Kidney tubule cell (primary cell): ENCODE measurements at regions not wholly inside any gene's neighbourhood (a gene's known extent, or its start where the extent isn't known, plus 50 kb on each side); places are given as distances from the start of the nearest gene placed in this dataset.
"Not testable (repeated sequence)": the region's sequence is repeated elsewhere in the genome, so short reads cannot be mapped to it uniquely, and the experiment has no call there.

Source experiments
- DNase-seq: peaks from one replicate; pipeline ENCODE4 v3.0.0-alpha.2; 2018; ENCODE audit warnings: low spot score

GRCh38 chr20:43404878-43405277, 52.8 kb upstream of the SRSF6 start:
- peak; percentile 53 for DNase-seq

DNA sequence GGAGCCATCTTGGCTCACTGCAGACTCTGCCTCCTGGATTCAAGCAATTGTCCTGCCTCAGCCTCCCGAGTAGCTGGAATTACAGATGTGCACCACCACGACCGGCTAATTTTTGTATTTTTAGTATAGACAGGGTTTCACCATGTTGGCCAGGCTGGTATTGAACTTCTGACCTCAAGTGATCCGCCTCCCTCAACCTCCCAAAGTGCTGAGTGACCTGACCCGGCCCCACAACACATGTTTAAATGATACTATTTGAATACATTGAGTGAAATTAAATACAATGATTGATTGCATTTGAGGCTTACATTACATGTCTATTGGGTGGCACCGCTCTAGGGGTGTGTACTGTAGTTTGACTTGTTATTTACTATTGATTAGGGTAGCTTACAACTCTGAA, 56.8 kb upstream of the SRSF6 start:
- DNase-seq = not testable (repeated sequence)

- DNase-seq = no peak
Observed at GRCh38 chr20:43398676-43399324, 58.9 kb upstream of the SRSF6 start.

DNA sequence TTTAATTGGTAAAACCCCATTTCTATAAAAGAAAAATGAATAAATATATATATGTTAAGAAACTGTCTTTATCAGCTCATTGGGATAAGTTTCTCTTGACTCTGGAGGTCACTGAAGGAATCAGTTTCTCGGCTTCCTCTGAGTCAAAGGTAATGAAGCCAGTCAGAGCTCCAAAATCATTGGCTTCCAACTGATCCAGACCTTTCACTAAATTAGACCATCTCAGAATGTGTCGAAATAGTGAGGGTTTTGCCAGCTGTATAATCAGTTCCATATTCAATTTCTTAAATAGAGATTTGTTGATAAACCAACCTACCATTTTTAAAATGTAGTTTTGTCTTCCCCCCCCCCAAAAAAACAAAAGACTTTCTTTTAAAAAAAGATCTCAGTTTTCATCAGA, 60.5 kb upstream of the SRSF6 start:
- DNase-seq = no peak

GRCh38 chr20:43393052-43393451, 64.6 kb upstream of the SRSF6 start:
- no peak for DNase-seq

DNA sequence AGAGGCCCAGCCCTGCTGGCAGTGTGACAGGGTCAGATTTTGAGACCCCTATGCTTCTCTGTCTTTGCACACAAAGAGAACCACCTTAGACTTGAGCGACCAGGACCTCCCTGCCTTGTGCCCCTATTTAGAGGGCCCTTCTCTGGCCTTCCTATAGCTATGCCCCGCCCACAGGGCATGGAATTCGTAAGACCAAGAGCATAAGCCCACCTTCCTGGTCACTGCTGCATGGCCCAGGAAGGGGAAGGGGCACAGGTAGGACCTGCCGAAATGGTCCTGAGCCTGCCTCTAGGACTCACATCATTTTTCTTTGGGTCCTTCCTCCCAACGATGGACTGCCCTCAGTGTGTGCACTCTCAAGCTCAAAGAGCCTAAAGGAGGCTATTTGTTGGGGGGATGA, 65.1 kb upstream of the SRSF6 start:
- DNase-seq = no peak

- no peak for DNase-seq
Observed at GRCh38 chr20:43389839-43390626, 67.7 kb upstream of the SRSF6 start.

DNA sequence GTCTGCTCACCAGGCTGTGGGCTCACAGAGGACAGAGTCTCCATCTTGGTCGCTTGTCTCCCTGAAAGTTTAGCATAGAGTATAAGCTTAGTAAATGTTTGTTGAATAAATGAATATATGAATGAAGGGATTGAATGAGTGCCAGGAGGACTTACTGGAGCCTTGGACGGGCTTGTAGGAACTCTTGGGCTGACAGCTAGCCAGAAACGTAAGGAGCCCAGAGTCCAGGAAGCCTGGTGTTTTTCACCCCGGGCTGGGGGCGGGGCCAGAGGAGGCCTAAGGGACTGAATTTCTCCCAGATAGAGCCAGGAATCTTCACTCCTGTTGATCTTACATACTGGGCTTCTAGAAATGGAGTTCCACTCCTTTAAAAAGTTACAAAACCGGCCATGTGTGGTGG, 68.5 kb upstream of the SRSF6 start:
- no peak for DNase-seq

DNA sequence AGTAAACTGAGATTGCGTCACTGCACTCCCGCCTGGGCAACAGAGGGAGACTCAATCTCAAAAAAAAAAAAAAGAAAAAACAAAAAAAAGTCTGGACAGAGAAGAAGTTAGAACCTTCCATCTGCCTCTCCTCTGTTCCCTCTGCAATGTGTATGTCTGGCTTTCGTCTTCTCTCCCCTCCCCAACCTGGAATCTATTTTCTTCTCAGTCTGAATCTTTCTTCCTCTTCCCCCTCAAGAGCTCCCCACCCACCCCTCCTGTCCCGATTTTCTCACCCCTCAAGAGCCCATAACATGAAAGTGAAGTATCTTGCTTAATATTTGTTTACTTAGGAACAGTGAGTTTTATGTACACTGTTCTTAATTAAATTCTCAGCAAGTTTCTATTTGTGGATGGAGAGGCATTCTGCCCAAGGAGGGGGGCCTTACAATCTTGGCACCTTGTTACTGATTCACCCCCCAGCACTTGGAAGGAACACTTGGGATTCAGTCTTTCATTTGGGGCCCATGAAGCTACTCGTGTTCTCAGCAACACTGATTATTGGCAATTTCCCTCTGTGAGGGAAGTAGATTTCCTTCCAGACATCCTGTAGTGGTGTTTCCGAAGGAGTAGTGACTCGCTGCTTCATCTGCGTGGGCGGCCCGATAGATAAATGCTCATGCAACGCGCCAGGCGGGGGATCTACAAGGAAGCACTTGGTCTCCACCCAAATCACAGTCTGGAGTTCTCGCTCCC, 69.3 kb upstream of the SRSF6 start:
- DNase-seq = no peak

- no peak for DNase-seq
Observed at GRCh38 chr20:43387737-43388136, 70.0 kb upstream of the SRSF6 start.

DNA sequence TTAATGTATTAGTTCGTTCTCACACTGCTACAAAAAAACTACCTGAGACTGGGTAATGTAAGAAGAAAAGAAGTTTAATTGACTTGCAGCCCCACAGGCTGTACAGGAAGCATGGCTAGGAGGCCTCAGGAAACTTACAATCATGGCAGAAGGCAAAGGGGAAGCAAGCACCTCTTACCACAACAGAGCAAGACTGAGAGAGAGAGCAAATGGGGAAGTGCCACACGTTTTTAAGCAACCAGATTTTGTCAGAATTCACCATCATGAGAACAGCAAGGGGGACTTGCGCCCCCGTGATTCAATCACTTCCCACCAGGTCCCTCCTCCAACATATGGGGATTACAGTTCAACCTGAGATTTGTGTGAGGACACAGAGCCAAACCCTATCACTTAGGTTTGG, 70.8 kb upstream of the SRSF6 start:
- no peak for DNase-seq

DNA sequence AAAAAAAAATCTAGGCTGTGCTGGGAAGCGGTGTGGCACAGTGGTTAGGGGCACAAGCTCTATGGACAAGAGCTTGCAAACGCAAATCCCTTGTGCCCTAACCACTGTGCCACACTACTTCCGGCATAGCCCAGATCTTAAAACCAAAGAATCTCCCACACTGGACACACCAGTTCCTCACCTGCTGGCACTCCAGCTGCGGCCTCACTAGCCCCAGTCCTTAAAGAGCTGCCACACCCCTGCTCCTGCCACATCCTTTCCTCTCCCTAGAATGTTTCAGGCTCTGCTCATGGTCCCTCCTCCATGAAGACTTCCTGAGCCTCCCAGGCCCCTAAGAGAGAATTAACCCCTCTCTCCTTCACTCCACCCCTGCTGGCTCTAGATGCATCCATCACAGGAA, 71.8 kb upstream of the SRSF6 start:
- no peak for DNase-seq

- no peak for DNase-seq
Observed at GRCh38 chr20:43384101-43384940, 73.4 kb upstream of the SRSF6 start.

GRCh38 chr20:43383026-43383795, 74.5 kb upstream of the SRSF6 start:
- no peak for DNase-seq

GRCh38 chr20:43382135-43382534, 75.6 kb upstream of the SRSF6 start:
- not testable (repeated sequence) for DNase-seq

- peak; percentile 37 for DNase-seq
Observed at GRCh38 chr20:43381533-43381932, 76.2 kb upstream of the SRSF6 start.

DNA sequence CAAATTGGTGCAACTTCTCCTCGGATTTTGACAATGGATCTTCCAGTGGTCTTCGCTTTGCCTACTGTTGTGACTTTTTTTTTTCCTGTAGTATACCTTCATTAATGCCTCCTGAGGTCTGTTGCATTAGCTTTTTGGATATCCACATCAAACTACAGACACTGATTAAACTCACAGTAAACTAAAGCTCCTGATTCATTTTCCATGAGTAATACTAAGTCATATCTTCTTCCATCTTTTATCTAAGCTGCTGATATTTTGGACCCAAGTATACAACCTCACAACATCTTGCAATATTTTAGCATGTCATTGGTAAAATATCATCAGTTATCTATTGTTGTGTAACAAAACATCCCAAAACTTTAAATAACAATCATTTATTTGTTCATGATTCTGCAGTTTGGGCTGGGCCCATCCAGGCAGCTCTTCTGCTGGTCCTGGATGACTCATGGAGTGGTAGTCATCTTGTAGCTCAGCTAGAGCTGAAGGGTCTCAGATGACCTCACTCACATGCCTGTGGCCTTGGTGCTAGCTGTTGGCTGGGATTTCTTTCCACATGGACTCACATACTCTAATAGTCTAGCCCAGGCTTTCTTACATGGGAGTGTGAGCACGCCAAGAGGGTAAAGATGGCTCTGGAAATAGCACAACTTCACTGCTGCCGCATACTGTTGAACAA, 78.3 kb upstream of the SRSF6 start:
- peak; percentile 88 for DNase-seq

DNA sequence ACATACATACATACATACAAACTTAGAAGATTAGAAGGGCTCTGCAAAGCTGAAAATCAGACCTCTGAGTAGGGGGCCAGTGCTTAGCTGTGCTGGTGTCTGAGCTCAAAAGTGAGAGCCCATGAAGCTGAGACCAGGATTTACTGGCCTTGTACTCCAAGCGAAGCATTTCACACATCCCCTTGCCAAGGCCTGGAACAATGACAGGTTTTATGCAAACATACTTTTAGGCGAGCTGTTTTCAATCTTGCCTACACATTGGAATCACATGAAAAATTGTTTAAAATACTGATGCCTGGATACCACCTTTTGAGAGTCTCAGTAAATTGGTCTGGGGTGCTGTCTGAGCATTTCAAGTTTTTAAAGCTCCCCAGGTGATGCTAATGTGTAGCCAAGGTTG, 80.9 kb upstream of the SRSF6 start:
- DNase-seq = no peak

DNA sequence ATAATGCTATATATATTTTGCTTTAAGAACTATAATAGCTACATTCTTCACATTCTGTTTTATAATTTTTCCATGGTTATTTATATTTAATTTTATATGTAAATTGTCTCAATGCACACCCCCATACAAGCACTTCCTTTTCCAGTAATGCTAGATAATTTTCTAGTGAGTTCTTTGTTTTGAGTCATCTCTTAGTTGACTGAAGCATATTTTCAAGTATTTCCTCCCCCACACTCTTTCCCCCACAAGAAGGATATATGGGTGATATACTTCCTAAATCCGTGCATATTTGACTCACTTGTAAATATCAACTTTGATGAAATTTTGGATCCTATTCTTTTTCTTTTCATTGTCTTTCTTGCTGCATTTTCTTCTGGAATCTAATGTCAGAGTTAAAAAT, 82.1 kb upstream of the SRSF6 start:
- no peak for DNase-seq

GRCh38 chr20:43372051-43372450, 85.6 kb upstream of the SRSF6 start:
- no peak for DNase-seq

- no peak for DNase-seq
Observed at GRCh38 chr20:43365691-43366090, 92.0 kb upstream of the SRSF6 start.
